HL-60 (cell line): ENCODE measurements at regions not wholly inside any gene's neighbourhood (a gene's known extent, or its start where the extent isn't known, plus 50 kb on each side); places are given as distances from the start of the nearest gene placed in this dataset.
"Not testable (repeated sequence)": the region's sequence is repeated elsewhere in the genome, so short reads cannot be mapped to it uniquely, and the experiment has no call there.

ENCODE experiments used
- DNase-seq, 2 experiments: peaks; one replicate each; pipeline ENCODE4 v3.0.0-alpha.2; 2010 to 2020; ENCODE audit warnings: low read depth in 1 of 2, low spot score in 1 of 2
- H3K27ac ChIP-seq: fragments of 250-450 bp; sonication (Bioruptor Pico); replicated peaks from 2 replicates; pipeline ENCODE4 v1.5.1; 2020; ENCODE audit warnings: mild to moderate bottlenecking, moderate library complexity
- H3K27me3 ChIP-seq: fragments of 250-450 bp; sonication (Bioruptor Pico); 2 replicates; pipeline ENCODE4 v1.5.1; 2021; ENCODE audit warnings: mild to moderate bottlenecking, moderate library complexity; ENCODE audit not compliant: insufficient read depth, poor library complexity, severe bottlenecking
- H3K4me3 ChIP-seq: replicated peaks from 2 replicates; pipeline ENCODE4 v1.5.1; 2011; ENCODE audit warnings: mild to moderate bottlenecking, control low read depth, low read length; ENCODE audit not compliant: insufficient read depth
- CTCF ChIP-seq: IDR thresholded peaks from one replicate; pipeline ENCODE4 v1.5.1; 2011; ENCODE audit warnings: low read length, control low read depth, inconsistent platforms; ENCODE audit not compliant: insufficient read depth
- GABPA ChIP-seq: IDR thresholded peaks from 2 replicates; pipeline ENCODE4 v1.6.1; 2012; ENCODE audit warnings: low read depth
- POLR2AphosphoS5 ChIP-seq: IDR thresholded peaks from 2 replicates; pipeline ENCODE4 v1.6.1; 2012; ENCODE audit warnings: low read depth
- REST ChIP-seq: IDR thresholded peaks from 2 replicates; pipeline ENCODE4 v1.6.1; 2012; ENCODE audit warnings: low read depth; ENCODE audit not compliant: insufficient replicate concordance
- SPI1 ChIP-seq: IDR thresholded peaks from 2 replicates; pipeline ENCODE4 v1.6.1; 2012; ENCODE audit warnings: low read depth, mild to moderate bottlenecking, borderline replicate concordance

GRCh38 chr9:110016340-110016739, 191.6 kb downstream of the C9orf152 start:
- no peak for DNase-seq
- TF ChIP-seq GABPA (no peak), REST (no peak), POLR2AphosphoS5 (no peak), CTCF (no peak), SPI1 (no peak)
- Histone ChIP-seq H3K4me3 (no peak overlapping the region), H3K27me3 (no peaks in the 10 kb centered on the region), H3K27ac (no peak overlapping the region)

GRCh38 chr9:110020216-110020615, 187.7 kb downstream of the C9orf152 start:
- not testable (repeated sequence) for H3K27ac ChIP-seq, DNase-seq, H3K4me3 ChIP-seq, H3K27me3 ChIP-seq

- peak overlapping the region; percentile 56 for H3K27ac ChIP-seq
- no peak overlapping the region for H3K4me3 ChIP-seq
- peak in 1 of 2 experiments; percentile 69 for DNase-seq
Observed at GRCh38 chr9:110021891-110022290, 186.1 kb downstream of the C9orf152 start.

GRCh38 chr9:110023221-110023620, 184.7 kb downstream of the C9orf152 start:
- not testable (repeated sequence) for H3K4me3 ChIP-seq, DNase-seq, H3K27ac ChIP-seq

More at GRCh38 chr9:110021891-110022290, 186.1 kb downstream of the C9orf152 start:
- TF ChIP-seq GABPA (no peak), SPI1 (peak; percentile 50; the same call in 1 of the 2 replicates)
- no peaks in the 10 kb centered on the region for H3K27me3 ChIP-seq

GRCh38 chr9:110025551-110026170, 182.3 kb downstream of the C9orf152 start:
- peak in 1 of 2 experiments; percentile 23 for DNase-seq
- no peak overlapping the region for H3K4me3 ChIP-seq
- peak overlapping the region; percentile 15 for H3K27ac ChIP-seq
- H3K27me3 ChIP-seq: no peaks in the 10 kb centered on the region
- TF ChIP-seq SPI1 (peak; percentile 79), POLR2AphosphoS5 (no peak)

More at GRCh38 chr9:110023221-110023620, 184.7 kb downstream of the C9orf152 start:
- not testable (repeated sequence) for H3K27me3 ChIP-seq

- H3K27me3 ChIP-seq: no peaks in the 10 kb centered on the region
- DNase-seq: peak in 1 of 2 experiments; percentile 44
- H3K27ac ChIP-seq: peak overlapping the region; percentile 69
- TF ChIP-seq SPI1 (peak; percentile 27; the same call in 1 of the 2 replicates), REST (no peak), CTCF (no peak)
- no peak overlapping the region for H3K4me3 ChIP-seq
Observed at GRCh38 chr9:110027671-110028081, 180.3 kb downstream of the C9orf152 start.
